ENCODE measurements at regions not wholly inside any gene's neighbourhood (a gene's known extent, or its start where the extent isn't known, plus 50 kb on each side); places are given as distances from the start of the nearest gene placed in this dataset.

DNA sequence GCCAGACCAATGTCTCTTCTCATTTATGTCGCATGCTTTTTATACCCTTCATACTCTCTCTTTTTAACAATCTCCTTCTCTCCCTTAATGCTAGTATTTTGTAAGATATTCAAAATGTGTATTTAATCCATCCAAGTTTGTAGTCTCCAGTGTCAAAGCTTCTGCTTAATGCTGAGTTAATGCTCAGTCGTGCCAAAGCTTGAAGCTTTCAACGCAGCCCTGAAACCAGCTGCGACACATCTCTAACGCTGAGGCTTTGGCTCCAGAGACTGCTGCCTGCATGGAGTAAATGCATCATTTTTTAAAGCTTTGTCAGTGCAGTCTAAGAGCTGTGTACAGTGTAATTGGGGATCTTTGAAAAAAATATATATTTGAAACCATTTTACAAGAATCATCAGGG lies 2108.8 kb upstream of the PIK3C3 start:
- TF ChIP-seq, protein P1, sequence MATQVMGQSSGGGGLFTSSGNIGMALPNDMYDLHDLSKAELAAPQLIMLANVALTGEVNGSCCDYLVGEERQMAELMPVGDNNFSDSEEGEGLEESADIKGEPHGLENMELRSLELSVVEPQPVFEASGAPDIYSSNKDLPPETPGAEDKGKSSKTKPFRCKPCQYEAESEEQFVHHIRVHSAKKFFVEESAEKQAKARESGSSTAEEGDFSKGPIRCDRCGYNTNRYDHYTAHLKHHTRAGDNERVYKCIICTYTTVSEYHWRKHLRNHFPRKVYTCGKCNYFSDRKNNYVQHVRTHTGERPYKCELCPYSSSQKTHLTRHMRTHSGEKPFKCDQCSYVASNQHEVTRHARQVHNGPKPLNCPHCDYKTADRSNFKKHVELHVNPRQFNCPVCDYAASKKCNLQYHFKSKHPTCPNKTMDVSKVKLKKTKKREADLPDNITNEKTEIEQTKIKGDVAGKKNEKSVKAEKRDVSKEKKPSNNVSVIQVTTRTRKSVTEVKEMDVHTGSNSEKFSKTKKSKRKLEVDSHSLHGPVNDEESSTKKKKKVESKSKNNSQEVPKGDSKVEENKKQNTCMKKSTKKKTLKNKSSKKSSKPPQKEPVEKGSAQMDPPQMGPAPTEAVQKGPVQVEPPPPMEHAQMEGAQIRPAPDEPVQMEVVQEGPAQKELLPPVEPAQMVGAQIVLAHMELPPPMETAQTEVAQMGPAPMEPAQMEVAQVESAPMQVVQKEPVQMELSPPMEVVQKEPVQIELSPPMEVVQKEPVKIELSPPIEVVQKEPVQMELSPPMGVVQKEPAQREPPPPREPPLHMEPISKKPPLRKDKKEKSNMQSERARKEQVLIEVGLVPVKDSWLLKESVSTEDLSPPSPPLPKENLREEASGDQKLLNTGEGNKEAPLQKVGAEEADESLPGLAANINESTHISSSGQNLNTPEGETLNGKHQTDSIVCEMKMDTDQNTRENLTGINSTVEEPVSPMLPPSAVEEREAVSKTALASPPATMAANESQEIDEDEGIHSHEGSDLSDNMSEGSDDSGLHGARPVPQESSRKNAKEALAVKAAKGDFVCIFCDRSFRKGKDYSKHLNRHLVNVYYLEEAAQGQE (IDR thresholded peaks at IDR 0.05; ENCODE audit: insufficient read depth in 1 of 2, low read depth in 2 of 2, low read length in 2 of 2) = no peak
- no peak for TF ChIP-seq SIN3A (IDR thresholded peaks at IDR 0.05; ENCODE audit: borderline replicate concordance, insufficient read depth, low read length)
- TF ChIP-seq POLR2AphosphoS5 (IDR thresholded peaks at IDR 0.05; ENCODE audit: low read depth, low read length) = no peak

DNA sequence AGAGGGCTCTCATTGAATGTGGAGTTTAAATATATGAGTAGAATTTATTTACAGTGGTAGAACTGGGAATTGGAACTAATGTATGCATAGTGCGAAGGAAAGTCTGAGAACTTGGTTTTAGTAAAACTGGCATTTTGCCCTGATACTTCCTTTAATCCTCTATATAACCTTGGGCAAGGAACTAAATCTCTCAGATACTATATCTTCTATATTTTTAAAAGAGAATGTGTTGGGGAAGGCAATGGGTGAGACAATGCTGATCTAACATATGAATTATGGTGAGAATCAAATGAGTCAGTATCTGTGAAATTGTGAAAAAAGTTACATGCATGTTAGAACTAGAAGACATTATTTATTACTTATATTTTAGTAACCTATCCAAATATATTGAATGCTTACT lies 2109.4 kb upstream of the PIK3C3 start:
- TF ChIP-seq SIN3A (IDR thresholded peaks at IDR 0.05; ENCODE audit: borderline replicate concordance, insufficient read depth, low read length) (no peak), FOXP2 (optimal IDR thresholded peaks at IDR 0.05; ENCODE audit: borderline replicate concordance, extremely low read depth, extremely low read length, insufficient read depth) (no peak), TAF1 (IDR thresholded peaks at IDR 0.05; ENCODE audit: borderline replicate concordance, insufficient read depth, low read length) (no peak)
- TF ChIP-seq, protein P1 (IDR thresholded peaks at IDR 0.05; ENCODE audit: insufficient read depth in 1 of 2, low read depth in 2 of 2, low read length in 2 of 2) = no peak

DNA sequence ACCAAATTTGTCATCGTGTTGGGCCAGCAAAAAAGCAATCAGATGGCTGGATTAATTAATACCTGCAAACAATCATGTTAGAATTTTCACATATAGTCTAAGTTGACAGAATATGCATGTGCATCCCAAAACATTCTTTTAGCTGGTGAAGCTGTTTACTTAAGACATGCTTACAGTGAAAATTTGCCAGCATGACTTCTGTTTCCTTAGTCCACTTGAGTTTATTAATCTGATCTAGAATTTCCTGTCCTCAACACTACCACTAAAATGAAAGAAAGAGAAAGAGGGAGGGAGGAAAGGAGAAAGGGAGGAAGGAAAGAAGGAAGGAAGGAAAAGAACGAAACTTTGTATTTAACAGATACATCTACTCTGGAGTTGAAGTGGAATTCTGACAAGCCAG lies 2109.9 kb upstream of the PIK3C3 start:
- TF ChIP-seq SIN3A (IDR thresholded peaks at IDR 0.05; ENCODE audit: borderline replicate concordance, insufficient read depth, low read length) = no peak

DNA sequence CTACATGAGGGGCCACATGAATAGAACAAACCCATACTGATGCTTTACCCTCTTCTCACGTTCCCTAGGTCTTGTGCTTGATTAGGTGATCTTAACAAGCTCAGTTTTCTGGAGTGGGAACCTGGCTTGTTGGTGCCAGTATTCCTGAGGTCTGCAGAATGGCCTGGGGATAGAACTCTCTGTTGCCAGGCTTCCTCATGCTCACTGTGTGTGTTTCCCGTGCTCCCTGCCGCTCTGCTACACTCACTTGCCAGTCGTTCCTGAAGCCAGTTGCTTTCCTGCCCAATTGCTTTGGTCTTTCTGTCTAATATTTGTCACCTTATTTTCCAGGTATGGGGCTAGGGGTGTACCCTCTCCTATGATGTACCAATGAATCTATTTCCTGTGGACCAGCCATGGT lies 2111.5 kb upstream of the PIK3C3 start:
- TF ChIP-seq, protein P1 (IDR thresholded peaks at IDR 0.05; ENCODE audit: insufficient read depth in 1 of 2, low read depth in 2 of 2, low read length in 2 of 2) = no peak
- no peak for TF ChIP-seq TAF1 (IDR thresholded peaks at IDR 0.05; ENCODE audit: borderline replicate concordance, insufficient read depth, low read length)

DNA sequence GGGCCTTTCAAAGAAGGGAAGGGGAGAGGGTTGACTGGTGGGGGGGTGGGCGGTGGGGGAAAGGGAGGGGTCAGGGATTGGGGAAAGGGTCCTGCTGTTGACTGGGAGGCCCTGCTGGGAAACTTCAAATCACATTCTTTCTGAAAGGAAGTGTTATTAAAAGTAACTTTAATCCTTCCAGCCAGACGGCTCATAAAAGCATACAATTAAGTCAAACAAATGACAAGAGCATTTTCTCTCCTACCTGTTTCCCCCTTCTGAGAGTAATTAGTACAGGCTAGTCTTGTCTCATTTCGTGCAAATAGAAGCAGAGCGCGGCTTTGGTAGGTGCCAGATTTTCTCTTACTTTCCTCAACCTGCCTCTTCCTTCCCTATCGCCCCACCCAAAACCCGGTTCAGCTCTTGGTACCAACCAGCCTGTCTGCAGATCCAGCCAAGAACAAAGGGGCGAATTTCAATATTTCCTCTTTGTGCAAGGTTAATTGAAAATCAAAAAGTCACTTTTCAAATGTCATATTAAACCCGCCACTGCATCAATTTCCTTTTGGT lies 2112.6 kb upstream of the PIK3C3 start:
- TF ChIP-seq FOXP2 (optimal IDR thresholded peaks at IDR 0.05; ENCODE audit: borderline replicate concordance, extremely low read depth, extremely low read length, insufficient read depth) = no peak
- TF ChIP-seq, protein P1 (IDR thresholded peaks at IDR 0.05; ENCODE audit: insufficient read depth in 1 of 2, low read depth in 2 of 2, low read length in 2 of 2) = no peak
- no peak for TF ChIP-seq POLR2AphosphoS5 (IDR thresholded peaks at IDR 0.05; ENCODE audit: low read depth, low read length)
- TF ChIP-seq SIN3A (IDR thresholded peaks at IDR 0.05; ENCODE audit: borderline replicate concordance, insufficient read depth, low read length) = no peak
- TF ChIP-seq TAF1 (IDR thresholded peaks at IDR 0.05; ENCODE audit: borderline replicate concordance, insufficient read depth, low read length) = no peak

Data from PFSK-1 (cell line).